NCI-H1694 (cell line): ENCODE measurements at regions not wholly inside any gene's neighbourhood (a gene's known extent, or its start where the extent isn't known, plus 50 kb on each side); places are given as distances from the start of the nearest gene placed in this dataset.
"Not testable (repeated sequence)": the region's sequence is repeated elsewhere in the genome, so short reads cannot be mapped to it uniquely, and the experiment has no call there.

ENCODE experiments used
- DNase-seq: peaks from one replicate; lab custom pipeline; 2025; lab: John Stamatoyannopoulos, UW

- DNase-seq = not testable (repeated sequence)
Measured at GRCh38 chr9:102174202-102174601, 435.8 kb upstream of the GRIN3A start.

- no peak for DNase-seq
Measured at GRCh38 chr9:102164247-102164646, 425.8 kb upstream of the GRIN3A start.

DNA sequence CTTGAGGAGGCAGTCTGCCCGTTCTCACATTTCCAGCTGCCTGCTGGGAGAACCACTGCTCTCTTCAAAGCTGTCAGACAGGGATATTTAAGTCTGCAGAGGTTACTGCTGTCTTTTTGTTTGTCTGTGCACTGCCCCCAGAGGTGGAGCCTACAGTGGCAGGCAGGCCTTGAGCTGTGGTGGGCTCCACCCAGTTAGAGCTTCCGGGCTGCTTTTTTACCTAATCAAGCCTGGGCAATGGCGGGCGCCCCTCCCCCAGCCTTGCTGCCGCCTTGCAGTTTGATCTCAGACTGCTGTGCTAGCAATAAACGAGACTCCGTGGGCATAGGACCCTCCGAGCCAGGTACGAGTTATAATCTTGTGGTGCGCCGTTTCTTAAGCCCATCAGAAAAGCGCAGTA is 414.6 kb upstream of the GRIN3A start:
- not testable (repeated sequence) for DNase-seq

- DNase-seq = no peak
Measured at GRCh38 chr9:102135768-102136167, 397.3 kb upstream of the GRIN3A start.

DNA sequence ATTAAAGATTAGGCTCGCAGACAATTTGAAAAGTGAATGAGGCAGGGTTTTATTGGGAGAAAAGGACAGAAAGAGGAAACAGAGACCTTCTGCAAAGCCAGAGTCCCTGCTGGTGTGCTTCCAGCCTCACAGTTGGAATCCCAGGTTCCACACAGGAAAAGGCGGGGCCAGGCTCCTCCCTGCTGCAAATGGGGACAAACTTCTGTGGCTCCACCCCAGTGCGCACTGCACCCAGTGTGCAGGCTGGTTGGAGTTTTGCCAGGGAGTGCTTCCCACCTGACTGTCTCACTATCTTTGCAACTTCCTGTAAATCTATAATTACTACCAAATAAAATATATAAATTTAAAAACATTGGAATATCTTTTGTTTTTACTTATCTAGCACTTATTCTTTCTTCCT is 386.0 kb upstream of the GRIN3A start:
- no peak for DNase-seq

DNA sequence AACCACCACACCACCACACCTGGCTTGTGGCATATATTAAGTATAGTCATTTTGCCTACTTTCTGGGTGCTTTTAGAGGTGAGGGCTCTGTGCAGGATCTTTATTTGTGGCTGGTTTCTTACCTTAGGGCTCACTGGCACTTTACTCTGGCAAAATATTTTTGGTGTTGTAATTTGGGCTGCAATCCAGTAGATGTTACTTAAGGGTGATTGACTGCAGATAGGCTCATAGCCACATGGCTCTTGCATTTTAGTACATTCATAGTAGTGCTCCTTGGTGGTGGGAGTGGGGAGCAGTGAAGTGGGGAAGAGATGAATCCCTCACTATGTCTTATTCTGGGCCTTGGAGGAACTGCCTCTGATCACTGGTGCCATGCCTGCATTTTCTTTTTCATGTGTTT is 376.1 kb upstream of the GRIN3A start:
- DNase-seq = no peak

- no peak for DNase-seq
Measured at GRCh38 chr9:102113191-102113590, 374.7 kb upstream of the GRIN3A start.

- no peak for DNase-seq
Measured at GRCh38 chr9:102106439-102106838, 368.0 kb upstream of the GRIN3A start.

DNA sequence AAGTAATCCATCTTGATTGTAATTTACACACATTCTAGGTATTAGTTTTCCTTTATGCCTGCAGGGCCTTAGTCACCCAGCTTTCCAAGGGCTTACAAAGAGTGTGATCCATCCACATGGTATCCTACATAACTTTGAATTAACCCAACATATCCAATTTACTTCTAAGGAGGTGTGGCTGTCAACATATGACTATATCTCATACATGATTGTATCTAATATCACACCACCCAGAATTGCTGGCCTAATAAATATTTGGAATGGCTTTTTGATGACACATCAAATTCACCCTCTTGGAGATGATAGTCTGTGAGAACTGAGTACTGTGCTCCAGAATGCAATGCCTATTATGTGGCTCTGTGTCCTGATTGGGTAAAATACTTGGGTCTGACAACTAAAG is 363.3 kb upstream of the GRIN3A start:
- DNase-seq = no peak

GRCh38 chr9:102087141-102087540 is 348.7 kb upstream of the GRIN3A start:
- no peak for DNase-seq

GRCh38 chr9:102085548-102085947 is 347.1 kb upstream of the GRIN3A start:
- DNase-seq = no peak

DNA sequence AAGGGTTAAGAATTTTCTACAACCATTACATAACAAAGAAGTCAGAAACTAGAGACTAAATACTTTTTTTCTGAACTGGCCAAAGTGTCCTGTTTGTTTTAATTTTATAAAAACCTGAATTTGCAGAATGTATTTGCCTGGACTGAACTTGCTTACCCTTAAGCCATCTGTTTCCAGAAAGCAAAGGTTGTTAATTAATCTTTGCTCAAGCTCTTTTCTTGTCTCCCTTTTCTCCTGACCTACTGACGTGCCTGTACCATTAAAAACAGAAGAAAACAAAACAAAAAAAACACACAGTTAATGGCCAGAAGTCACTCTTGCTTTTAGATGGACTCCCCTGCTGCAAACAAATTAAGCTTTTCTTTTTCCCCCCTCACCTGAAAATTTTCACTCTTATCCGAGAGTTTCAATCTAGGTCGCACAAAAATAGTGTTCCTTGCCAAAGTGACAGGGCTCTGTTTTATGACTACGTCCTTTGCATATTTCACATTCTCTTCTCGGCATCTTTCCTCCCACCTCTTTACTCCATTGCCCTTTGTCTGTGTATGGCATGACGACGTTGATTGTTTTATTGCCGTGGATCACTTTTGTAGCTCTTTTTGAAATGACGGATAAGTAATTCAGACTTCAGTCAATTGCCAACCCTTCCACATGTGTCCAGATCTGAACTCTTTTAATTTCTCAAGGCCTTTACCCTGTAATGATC is 333.8 kb upstream of the GRIN3A start:
- no peak for DNase-seq

DNA sequence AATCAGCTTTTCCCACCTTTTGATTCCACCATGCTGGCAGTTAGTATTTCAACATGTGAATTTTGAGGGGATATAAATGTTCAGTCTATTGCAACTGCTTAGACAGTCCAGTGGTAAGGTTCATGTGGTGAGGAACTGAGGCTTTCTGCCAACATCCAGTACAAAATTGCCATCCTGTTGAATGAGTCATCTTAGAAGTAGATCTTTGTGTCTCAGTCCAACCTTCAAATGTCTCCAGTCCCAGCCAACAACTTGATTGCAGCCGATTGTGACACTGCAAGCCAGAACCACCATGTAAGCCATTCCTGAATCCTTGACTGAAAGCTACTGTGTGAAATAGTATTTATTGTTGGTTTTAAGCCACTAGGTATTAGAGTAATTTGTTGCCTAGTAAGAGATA is 331.5 kb upstream of the GRIN3A start:
- no peak for DNase-seq

GRCh38 chr9:102054811-102055210 is 316.4 kb upstream of the GRIN3A start:
- no peak for DNase-seq

GRCh38 chr9:102049586-102050246 is 311.3 kb upstream of the GRIN3A start:
- DNase-seq = no peak

DNA sequence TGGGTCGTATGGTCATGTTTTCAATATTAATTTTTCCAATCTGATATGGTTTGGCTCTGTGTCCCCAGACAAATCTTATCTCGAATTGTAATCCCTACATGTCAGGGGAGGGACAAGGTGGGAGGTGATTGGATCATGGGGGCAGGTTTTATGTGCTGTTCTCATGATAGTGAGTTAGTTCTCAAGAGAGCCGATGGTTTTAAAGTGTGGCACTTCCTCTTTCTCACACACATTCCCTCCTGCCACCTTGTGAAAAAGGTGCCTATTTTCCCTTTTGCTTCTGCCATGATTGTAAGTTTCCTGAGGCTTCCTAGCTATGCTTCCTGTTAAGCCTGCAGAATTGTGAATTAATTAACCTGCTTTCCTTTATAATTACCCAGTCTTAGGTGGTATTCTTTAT is 309.1 kb upstream of the GRIN3A start:
- DNase-seq = no peak

DNA sequence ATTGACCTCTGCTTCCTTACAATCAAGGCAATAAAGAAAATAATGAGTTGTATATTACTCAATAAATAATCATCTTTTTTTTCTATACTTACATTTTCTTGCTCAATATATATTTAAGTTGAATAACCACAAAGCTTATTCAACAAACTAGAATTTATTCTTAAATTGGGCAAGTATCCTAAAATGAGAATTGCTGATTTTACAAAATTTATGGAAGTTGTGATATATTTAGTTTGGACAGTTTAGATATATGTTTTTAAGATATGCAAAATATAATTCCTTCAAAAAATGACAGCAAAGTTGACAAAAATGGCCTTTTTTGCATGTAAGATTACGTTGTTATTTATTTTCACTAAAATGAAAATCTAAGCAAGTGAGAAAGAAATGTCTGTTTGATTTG is 305.7 kb upstream of the GRIN3A start:
- no peak for DNase-seq

DNA sequence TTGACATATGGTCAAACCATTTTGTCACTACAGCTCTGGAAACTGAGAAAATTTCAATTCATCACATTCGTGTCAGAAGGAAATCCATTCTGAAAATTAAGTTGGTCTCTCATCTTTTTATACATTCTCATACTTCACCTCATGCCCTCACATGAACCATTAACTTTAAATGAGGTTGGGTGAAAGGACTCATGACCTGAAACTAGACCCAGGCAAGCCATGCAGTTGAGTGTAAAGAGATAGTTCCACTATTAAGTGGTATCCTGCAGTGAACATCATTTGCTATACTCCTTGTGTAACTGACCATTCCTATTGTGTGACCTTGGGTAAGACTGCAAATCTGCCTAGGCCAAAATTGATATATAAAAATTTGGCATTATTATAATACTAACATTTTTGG is 299.6 kb upstream of the GRIN3A start:
- DNase-seq = no peak

DNA sequence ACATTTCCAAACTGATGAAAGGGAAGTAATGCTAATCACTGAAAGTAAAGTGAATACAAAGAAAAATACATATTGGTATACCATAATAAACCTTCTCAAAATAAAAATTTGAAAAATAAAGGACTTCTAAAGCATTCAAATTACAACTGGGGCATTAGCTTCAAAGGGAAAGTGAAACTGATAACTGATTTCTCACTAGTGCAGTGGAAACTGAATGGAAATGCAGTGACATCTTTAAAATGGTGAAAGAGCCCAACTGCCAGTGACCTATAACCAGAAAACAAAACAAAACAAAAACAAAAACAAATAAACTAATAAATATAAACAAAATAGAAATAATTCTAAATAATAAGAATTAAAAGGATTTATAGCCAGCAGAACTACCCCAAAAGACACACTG is 297.5 kb upstream of the GRIN3A start:
- no peak for DNase-seq

- DNase-seq = no peak
Measured at GRCh38 chr9:102032614-102033013, 294.2 kb upstream of the GRIN3A start.

- DNase-seq = peak; percentile 1
Measured at GRCh38 chr9:102000956-102001355, 262.5 kb upstream of the GRIN3A start.

DNA sequence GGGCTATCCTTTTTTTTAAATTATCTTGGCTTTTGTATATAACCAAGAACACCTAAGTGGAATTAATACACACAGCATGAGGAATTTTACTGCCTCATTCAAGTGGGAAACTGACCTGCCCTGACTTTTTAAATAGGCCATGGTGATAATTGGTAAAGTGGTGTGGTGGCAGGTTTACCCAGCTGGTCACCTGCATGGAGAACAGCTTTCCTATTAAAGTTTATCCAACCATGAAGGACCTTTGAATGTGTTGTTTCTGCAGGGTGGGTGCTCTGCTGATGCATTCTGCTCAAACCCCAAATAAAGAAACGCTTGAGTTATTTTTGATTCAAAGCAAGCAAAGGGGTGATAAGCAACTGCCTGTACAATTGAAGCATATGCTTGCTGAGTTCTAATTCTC is 261.0 kb upstream of the GRIN3A start:
- DNase-seq = peak; percentile 60

GRCh38 chr9:101995231-101995630 is 256.8 kb upstream of the GRIN3A start:
- no peak for DNase-seq

DNA sequence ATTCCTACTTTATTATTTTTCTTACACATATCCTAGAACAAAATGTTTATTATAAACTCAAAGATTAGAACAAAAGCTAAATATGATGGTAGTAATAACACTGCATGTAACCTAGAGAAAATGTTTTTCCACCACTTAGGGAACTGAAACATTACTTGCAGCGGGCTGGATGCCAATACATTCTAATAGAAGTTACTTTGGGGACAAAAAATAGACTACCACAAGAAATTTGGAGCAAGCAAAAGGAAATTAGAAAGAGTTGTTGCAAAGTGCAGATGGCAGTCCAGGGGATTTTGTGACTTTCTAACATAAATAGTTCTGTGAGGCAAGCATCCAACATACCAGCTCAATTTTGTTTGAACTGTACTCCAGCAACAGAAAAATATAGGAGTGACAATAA is 255.3 kb upstream of the GRIN3A start:
- no peak for DNase-seq
